ENCODE measurements at regions not wholly inside any gene's neighbourhood (a gene's known extent, or its start where the extent isn't known, plus 50 kb on each side); places are given as distances from the start of the nearest gene placed in this dataset.

- Histone ChIP-seq H3K27ac (no peak overlapping the region), H3K9me3 (ENCODE audit: severe bottlenecking) (no peaks in the 10 kb centered on the region), H3K27me3 (ENCODE audit: insufficient read depth, low read depth, severe bottlenecking) (peaks cover 2% of the 10 kb centered on the region), H3K4me3 (ENCODE audit: low read depth, low read length) (no peak overlapping the region), H3K36me3 (no peaks in the 10 kb centered on the region)
- TF ChIP-seq CTCF (IDR thresholded peaks at IDR 0.05; ENCODE audit: low read depth, low read length) = no peak
- no peak for DNase-seq
These were observed 1546.9 kb upstream of the TMEM132C start for GRCh38 chr12:126719912-126720705.

GRCh38 chr12:126726481-126727217 lies 1540.3 kb upstream of the TMEM132C start:
- Histone ChIP-seq H3K36me3 (no peaks in the 10 kb centered on the region), H3K27me3 (ENCODE audit: insufficient read depth, low read depth, severe bottlenecking) (no peaks in the 10 kb centered on the region), H3K27ac (no peak overlapping the region), H3K4me3 (ENCODE audit: low read depth, low read length) (no peak overlapping the region), H3K9me3 (ENCODE audit: severe bottlenecking) (no peaks in the 10 kb centered on the region)
- TF ChIP-seq CTCF (IDR thresholded peaks at IDR 0.05; ENCODE audit: low read depth, low read length) = no peak
- no peak for DNase-seq

- no peaks in the 10 kb centered on the region for H3K36me3 ChIP-seq
- H3K4me3 ChIP-seq (ENCODE audit: low read depth, low read length) = no peak overlapping the region
- H3K27ac ChIP-seq = no peak overlapping the region
- no peaks in the 10 kb centered on the region for H3K9me3 ChIP-seq (ENCODE audit: severe bottlenecking)
- no peaks in the 10 kb centered on the region for H3K27me3 ChIP-seq (ENCODE audit: insufficient read depth, low read depth, severe bottlenecking)
- TF ChIP-seq CTCF (IDR thresholded peaks at IDR 0.05; ENCODE audit: low read depth, low read length) = no peak
- no peak for DNase-seq
These were observed 1539.5 kb upstream of the TMEM132C start for GRCh38 chr12:126727218-126728075.

- TF ChIP-seq CTCF (IDR thresholded peaks at IDR 0.05; ENCODE audit: low read depth, low read length) = no peak
- H3K27ac ChIP-seq = no peak overlapping the region
- no peaks in the 10 kb centered on the region for H3K36me3 ChIP-seq
- no peaks in the 10 kb centered on the region for H3K27me3 ChIP-seq (ENCODE audit: insufficient read depth, low read depth, severe bottlenecking)
- DNase-seq = no peak
- H3K9me3 ChIP-seq (ENCODE audit: severe bottlenecking) = no peaks in the 10 kb centered on the region
- no peak overlapping the region for H3K4me3 ChIP-seq (ENCODE audit: low read depth, low read length)
These were observed 1532.7 kb upstream of the TMEM132C start for GRCh38 chr12:126734296-126734695.

GRCh38 chr12:126734710-126735109 lies 1532.3 kb upstream of the TMEM132C start:
- Histone ChIP-seq H3K36me3 (no peaks in the 10 kb centered on the region), H3K27ac (no peak overlapping the region), H3K4me3 (ENCODE audit: low read depth, low read length) (no peak overlapping the region), H3K27me3 (ENCODE audit: insufficient read depth, low read depth, severe bottlenecking) (no peaks in the 10 kb centered on the region), H3K9me3 (ENCODE audit: severe bottlenecking) (no peaks in the 10 kb centered on the region)
- no peak for DNase-seq
- TF ChIP-seq CTCF (IDR thresholded peaks at IDR 0.05; ENCODE audit: low read depth, low read length) = no peak
